Fibroblast of the conjunctiva (primary cell): ENCODE measurements at regions not wholly inside any gene's neighbourhood (a gene's known extent, or its start where the extent isn't known, plus 50 kb on each side); places are given as distances from the start of the nearest gene placed in this dataset.
A peak's percentile ranks its signal among the peaks of the same experiment; 100 is the strongest.
"Not testable (repeated sequence)": the region's sequence is repeated elsewhere in the genome, so short reads cannot be mapped to it uniquely, and the experiment has no call there.

Source experiments
- DNase-seq: peaks from one replicate; pipeline ENCODE4 v3.0.0-alpha.2; 2010; ENCODE audit warnings: low read depth

- DNase-seq, result no peak
Observed at GRCh38 chr6:3962291-3963280, 113.4 kb downstream of the FAM50B start.

GRCh38 chr6:3963426-3963825 is 114.3 kb downstream of the FAM50B start:
- no peak for DNase-seq

GRCh38 chr6:3965071-3965718 is 113.7 kb downstream of the FAM217A start:
- DNase-seq, result no peak

GRCh38 chr6:3966426-3966825 is 112.5 kb downstream of the FAM217A start:
- DNase-seq, result no peak

GRCh38 chr6:3970097-3970496 is 108.8 kb downstream of the FAM217A start:
- no peak for DNase-seq

- DNase-seq, result not testable (repeated sequence)
Observed at GRCh38 chr6:3973152-3973551, 105.8 kb downstream of the FAM217A start.

- DNase-seq, result peak; percentile 91
Observed at GRCh38 chr6:3977875-3978711, 100.8 kb downstream of the FAM217A start.

GRCh38 chr6:3978966-3979365 is 100.0 kb downstream of the FAM217A start:
- not testable (repeated sequence) for DNase-seq

GRCh38 chr6:3981917-3982316 is 97.0 kb downstream of the FAM217A start:
- DNase-seq, result no peak

GRCh38 chr6:3983778-3984177 is 95.2 kb downstream of the FAM217A start:
- no peak for DNase-seq

- DNase-seq, result no peak
Observed at GRCh38 chr6:3984494-3984893, 94.4 kb downstream of the FAM217A start.

- no peak for DNase-seq
Observed at GRCh38 chr6:3986241-3986640, 92.7 kb downstream of the FAM217A start.

- DNase-seq, result no peak
Observed at GRCh38 chr6:3987053-3987452, 91.9 kb downstream of the FAM217A start.

- DNase-seq, result no peak
Observed at GRCh38 chr6:3987576-3987975, 91.4 kb downstream of the FAM217A start.

- DNase-seq, result peak; percentile 80
Observed at GRCh38 chr6:3990692-3991491, 88.0 kb downstream of the FAM217A start.

- DNase-seq, result no peak
Observed at GRCh38 chr6:3991941-3992340, 87.0 kb downstream of the FAM217A start.

- no peak for DNase-seq
Observed at GRCh38 chr6:3996349-3996748, 82.6 kb downstream of the FAM217A start.

GRCh38 chr6:3997177-3997770 is 81.7 kb downstream of the FAM217A start:
- DNase-seq, result peak; percentile 73

GRCh38 chr6:3999800-4000661 is 78.9 kb downstream of the FAM217A start:
- DNase-seq, result no peak

- no peak for DNase-seq
Observed at GRCh38 chr6:4004249-4004648, 74.7 kb downstream of the FAM217A start.
